Coronary artery (tissue), 2 donors: ENCODE measurements at regions not wholly inside any gene's neighbourhood (a gene's known extent, or its start where the extent isn't known, plus 50 kb on each side); places are given as distances from the start of the nearest gene placed in this dataset.

Experiments
- DNase-seq: peaks from one replicate; pipeline ENCODE4 v3.0.0-alpha.2; 2017; ENCODE audit warnings: low spot score
- H3K27ac ChIP-seq, 2 donors: fragments of 200-600 bp; sonication (generic); one replicate each; pipeline ENCODE4 v1.5.1; 2016 to 2019
- H3K4me3 ChIP-seq: fragments of 200-600 bp; sonication (generic); 2 replicates; pipeline ENCODE4 v1.5.1; 2016; ENCODE audit warnings: mild to moderate bottlenecking, moderate library complexity
- CTCF ChIP-seq: fragments of 200-600 bp; sonication (generic); IDR thresholded peaks from one replicate; pipeline ENCODE4 v1.5.1; 2019; ENCODE audit warnings: antibody characterized with exemption

GRCh38 chr6:19587238-19587942, 249.8 kb upstream of the ID4 start:
- no peak for DNase-seq
- no peak overlapping the region for H3K27ac ChIP-seq
- no peak for TF ChIP-seq CTCF
- no peak overlapping the region for H3K4me3 ChIP-seq

- no peak for TF ChIP-seq CTCF
- Histone ChIP-seq H3K27ac (no peak overlapping the region), H3K4me3 (no peak overlapping the region)
- DNase-seq, result no peak
Observed at GRCh38 chr6:19590501-19591131, 246.6 kb upstream of the ID4 start.

- DNase-seq, result no peak
- Histone ChIP-seq H3K4me3 (no peak overlapping the region), H3K27ac (no peak overlapping the region)
- no peak for TF ChIP-seq CTCF
Observed at GRCh38 chr6:19597809-19598320, 239.3 kb upstream of the ID4 start.

- Histone ChIP-seq H3K4me3 (no peak overlapping the region), H3K27ac (no peak overlapping the region)
- no peak for DNase-seq
- TF ChIP-seq CTCF, result no peak
Observed at GRCh38 chr6:19599796-19600464, 237.2 kb upstream of the ID4 start.

- no peak for TF ChIP-seq CTCF
- H3K4me3 ChIP-seq, result no peak overlapping the region
- DNase-seq, result no peak
- no peak overlapping the region for H3K27ac ChIP-seq
Observed at GRCh38 chr6:19602434-19603013, 234.6 kb upstream of the ID4 start.

GRCh38 chr6:19603721-19604120, 233.4 kb upstream of the ID4 start:
- Histone ChIP-seq H3K27ac (no peak overlapping the region), H3K4me3 (no peak overlapping the region)
- no peak for TF ChIP-seq CTCF
- DNase-seq, result no peak
